ENCODE measurements at regions not wholly inside any gene's neighbourhood (a gene's known extent, or its start where the extent isn't known, plus 50 kb on each side); places are given as distances from the start of the nearest gene placed in this dataset.

DNA sequence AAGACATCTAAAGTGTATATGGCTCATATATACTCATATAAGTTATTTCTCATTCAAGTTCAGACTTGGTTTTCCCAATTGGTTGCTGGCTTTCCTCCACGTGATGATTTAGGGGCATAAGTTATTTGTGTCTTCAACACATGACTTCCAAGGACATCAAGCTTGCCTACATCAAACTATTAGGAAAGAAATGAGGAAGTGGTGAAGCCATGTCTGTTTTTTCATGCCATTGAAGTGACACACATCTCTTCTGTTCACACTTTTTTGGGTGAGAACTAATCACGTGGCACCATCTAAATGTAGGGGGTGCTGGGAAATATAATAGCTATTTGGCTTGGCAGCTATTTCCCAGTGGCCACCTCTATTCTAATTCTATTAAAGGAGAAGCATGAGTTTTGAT is 282.1 kb downstream of the OMA1 start:
- no peak overlapping the region for H3K4me2 ChIP-seq (ENCODE audit: low read length)
- no peaks in the 10 kb centered on the region for H3K9me2 ChIP-seq (ENCODE audit: insufficient read depth)
- no peaks in the 10 kb centered on the region for H3K79me2 ChIP-seq (ENCODE audit: insufficient read depth, low read length)
- ATAC-seq, result no peak
- ChIA-PET CTCF (no interaction called here), POLR2A (no interaction called here), RAD21 (ENCODE audit: low non-redundant PET in 1 of 2, low total read pairs in 2 of 2, uncharacterized antibody in 2 of 2, unreplicated experiment in 2 of 2) (no interaction called here)
- H3K9me3 ChIP-seq (ENCODE audit: control insufficient read depth in 1 of 2, insufficient read depth in 1 of 2, low read depth in 1 of 2, low read length in 2 of 2), result no peaks in the 10 kb centered on the region
- intact Hi-C loops (cut with micrococcal nuclease), result no loop called here
- TF ChIP-seq SRF (IDR thresholded peaks at IDR 0.05; ENCODE audit: low read depth) (no peak), RAD21 (IDR thresholded peaks at IDR 0.05; ENCODE audit: low read depth) (no peak), ZNF274 (IDR thresholded peaks at IDR 0.05; ENCODE audit: low read depth, low read length) (no peak), MAX (IDR thresholded peaks at IDR 0.05) (no peak), EZH2phosphoT487 (IDR thresholded peaks at IDR 0.05; ENCODE audit: borderline replicate concordance) (no peak), YY1 (IDR thresholded peaks at IDR 0.05; ENCODE audit: extremely low read depth, insufficient replicate concordance, low read depth, low read length) (no peak), ZFX (IDR thresholded peaks at IDR 0.05) (no peak), ELF1 (IDR thresholded peaks at IDR 0.05; ENCODE audit: borderline replicate concordance, low read depth) (no peak), CEBPB (IDR thresholded peaks at IDR 0.05; ENCODE audit: low read depth) (no peak), TCF7L2 (IDR thresholded peaks at IDR 0.05; ENCODE audit: borderline replicate concordance, extremely low read depth, insufficient read depth, insufficient read length) (no peak), JUND (IDR thresholded peaks at IDR 0.05) (no peak)
- TF ChIP-seq, protein P1, sequence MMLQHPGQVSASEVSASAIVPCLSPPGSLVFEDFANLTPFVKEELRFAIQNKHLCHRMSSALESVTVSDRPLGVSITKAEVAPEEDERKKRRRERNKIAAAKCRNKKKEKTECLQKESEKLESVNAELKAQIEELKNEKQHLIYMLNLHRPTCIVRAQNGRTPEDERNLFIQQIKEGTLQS (IDR thresholded peaks at IDR 0.05), result no peak
- TF ChIP-seq, protein P2, sequence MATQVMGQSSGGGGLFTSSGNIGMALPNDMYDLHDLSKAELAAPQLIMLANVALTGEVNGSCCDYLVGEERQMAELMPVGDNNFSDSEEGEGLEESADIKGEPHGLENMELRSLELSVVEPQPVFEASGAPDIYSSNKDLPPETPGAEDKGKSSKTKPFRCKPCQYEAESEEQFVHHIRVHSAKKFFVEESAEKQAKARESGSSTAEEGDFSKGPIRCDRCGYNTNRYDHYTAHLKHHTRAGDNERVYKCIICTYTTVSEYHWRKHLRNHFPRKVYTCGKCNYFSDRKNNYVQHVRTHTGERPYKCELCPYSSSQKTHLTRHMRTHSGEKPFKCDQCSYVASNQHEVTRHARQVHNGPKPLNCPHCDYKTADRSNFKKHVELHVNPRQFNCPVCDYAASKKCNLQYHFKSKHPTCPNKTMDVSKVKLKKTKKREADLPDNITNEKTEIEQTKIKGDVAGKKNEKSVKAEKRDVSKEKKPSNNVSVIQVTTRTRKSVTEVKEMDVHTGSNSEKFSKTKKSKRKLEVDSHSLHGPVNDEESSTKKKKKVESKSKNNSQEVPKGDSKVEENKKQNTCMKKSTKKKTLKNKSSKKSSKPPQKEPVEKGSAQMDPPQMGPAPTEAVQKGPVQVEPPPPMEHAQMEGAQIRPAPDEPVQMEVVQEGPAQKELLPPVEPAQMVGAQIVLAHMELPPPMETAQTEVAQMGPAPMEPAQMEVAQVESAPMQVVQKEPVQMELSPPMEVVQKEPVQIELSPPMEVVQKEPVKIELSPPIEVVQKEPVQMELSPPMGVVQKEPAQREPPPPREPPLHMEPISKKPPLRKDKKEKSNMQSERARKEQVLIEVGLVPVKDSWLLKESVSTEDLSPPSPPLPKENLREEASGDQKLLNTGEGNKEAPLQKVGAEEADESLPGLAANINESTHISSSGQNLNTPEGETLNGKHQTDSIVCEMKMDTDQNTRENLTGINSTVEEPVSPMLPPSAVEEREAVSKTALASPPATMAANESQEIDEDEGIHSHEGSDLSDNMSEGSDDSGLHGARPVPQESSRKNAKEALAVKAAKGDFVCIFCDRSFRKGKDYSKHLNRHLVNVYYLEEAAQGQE (IDR thresholded peaks at IDR 0.05; ENCODE audit: low read depth), result no peak
- peaks cover 18% of the 10 kb centered on the region; the same call in 1 of the 2 replicates for H3K27me3 ChIP-seq (ENCODE audit: insufficient read depth, low read length)
- no peaks in the 10 kb centered on the region for H4K20me1 ChIP-seq (ENCODE audit: insufficient read depth)
- H3K36me3 ChIP-seq (ENCODE audit: control insufficient read depth in 1 of 2, insufficient read depth in 2 of 2, low read length in 2 of 2), result no peaks in the 10 kb centered on the region
- H3K9ac ChIP-seq (ENCODE audit: low read length), result no peak overlapping the region
- no TSS peak for BruUV-seq (replicated peaks)
- no peak overlapping the region for H3K4me3 ChIP-seq (replicated peaks in 1 of 2; ENCODE audit: low read depth in 1 of 2, low read length in 2 of 2)
- H3K27ac ChIP-seq (ENCODE audit: low read depth, low read length), result no peak overlapping the region
- H3K4me1 ChIP-seq (ENCODE audit: control insufficient read depth in 1 of 2, insufficient read depth in 2 of 2, low read length in 2 of 2), result no peaks in the 10 kb centered on the region
- DNase-seq (ENCODE audit: low read depth, low spot score), result no peak
- H2AFZ ChIP-seq (ENCODE audit: low read depth, low read length, poor library complexity, severe bottlenecking), result no peak overlapping the region
